A549 (cell line): ENCODE measurements at regions not wholly inside any gene's neighbourhood (a gene's known extent, or its start where the extent isn't known, plus 50 kb on each side); places are given as distances from the start of the nearest gene placed in this dataset.

Experiments used
- ATAC-seq, 2 experiments: fragments of 200-7000 bp in 1 of 2; fragments of >200 bp in 1 of 2; cut with Nextera tagmentation in 1 of 2; cut with Tn5 transposase in 1 of 2; 3 replicates each; pipeline versions ENCODE4 v1.8.0 to v1.9.1; 2018 to 2020; ENCODE audit warnings: mild to moderate bottlenecking in 1 of 2, moderate library complexity in 1 of 2
- CTCF ChIA-PET: fragments of 300-600 bp; sonication (Branson Sonifier 250); formaldehyde crosslinking; extraction: SDS; loops from one replicate; lab custom pipeline; 2021; ENCODE audit warnings: antibody characterized with exemption, inconsistent platforms; lab: Yijun Ruan, JAX
- POLR2A ChIA-PET: fragments of 350-600 bp; formaldehyde crosslinking; extraction: SDS; loops from one replicate; lab custom pipeline; 2021; ENCODE audit warnings: antibody characterized with exemption, inconsistent platforms; lab: Yijun Ruan, JAX
- DNase-seq, 2 experiments: peaks; one replicate each; pipeline versions ENCODE4 v3.0.0 to v3.0.0-alpha.2; 2011 to 2016; ENCODE audit warnings: low read depth in 1 of 2, low spot score in 1 of 2
- FAIRE-seq: peaks from 2 replicates; lab custom pipeline; 2011; peaks lifted over from hg19 to GRCh38; lab: Jason Lieb, UNC
- H3K27ac ChIP-seq, 2 experiments: fragments of >200 bp; sonication (Bioruptor Twin); formaldehyde crosslinking; 3 replicates each; pipeline ENCODE4 v1.5.1; 2016 to 2017
- H3K4me1 ChIP-seq: fragments of >200 bp; sonication (Bioruptor Twin); formaldehyde crosslinking; 3 replicates; pipeline ENCODE4 v1.6.1; 2016
- H3K4me2 ChIP-seq: fragments of >200 bp; sonication (Bioruptor Twin); formaldehyde crosslinking; 3 replicates; pipeline ENCODE4 v1.6.1; 2016
- H3K4me3 ChIP-seq: fragments of >200 bp; sonication (Bioruptor Twin); formaldehyde crosslinking; 3 replicates; pipeline ENCODE4 v1.5.1; 2016
- H3K9me3 ChIP-seq: fragments of >200 bp; sonication (Bioruptor Twin); formaldehyde crosslinking; 3 replicates; pipeline ENCODE4 v1.6.1; 2016
- BCL3 ChIP-seq: fragments of >200 bp; sonication (Bioruptor Twin); formaldehyde crosslinking; IDR thresholded peaks from 3 replicates; pipeline ENCODE4 v1.6.1; 2016
- CHD4 ChIP-seq: fragments of 200-600 bp; sonication (generic); IDR thresholded peaks from 2 replicates; pipeline ENCODE4 v1.6.1; 2016; ENCODE audit warnings: antibody characterized with exemption, mild to moderate bottlenecking, borderline replicate concordance
- CTCF ChIP-seq: fragments of >200 bp; sonication (Bioruptor Twin); formaldehyde crosslinking; IDR thresholded peaks from 3 replicates; pipeline ENCODE4 v1.5.1; 2016
- E2F6 ChIP-seq: IDR thresholded peaks from 2 replicates; pipeline ENCODE4 v1.6.1; 2012; ENCODE audit warnings: low read depth, borderline replicate concordance
- EHF ChIP-seq: fragments of 250-450 bp; sonication (Bioruptor Pico); IDR thresholded peaks from 2 replicates; pipeline ENCODE4 v1.5.0; 2020; ENCODE audit warnings: mild to moderate bottlenecking
- EP300 ChIP-seq, 2 experiments: fragments of >200 bp; sonication (Bioruptor Twin); formaldehyde crosslinking; IDR thresholded peaks; 2 replicates in 1 of 2; 3 replicates in 1 of 2; pipeline ENCODE4 v1.6.1; 2016 to 2017
- FOSL2 ChIP-seq, 2 experiments: fragments of 450-650 bp in 1 of 2; fragments of >200 bp in 1 of 2; sonication (Bioruptor Twin) in 1 of 2; formaldehyde crosslinking; IDR thresholded peaks; 2 replicates each; pipeline versions ENCODE4 v1.5.0 to v1.6.1; 2016 to 2020; ENCODE audit warnings: mild to moderate bottlenecking in 1 of 2, moderate library complexity in 1 of 2
- HDAC2 ChIP-seq: fragments of 200-600 bp; sonication (generic); IDR thresholded peaks from 2 replicates; pipeline ENCODE4 v1.6.1; 2016
- HEYL ChIP-seq: fragments of 250-450 bp; sonication (Bioruptor Pico); IDR thresholded peaks from 2 replicates; pipeline ENCODE4 v1.8.0; 2021; ENCODE audit warnings: mild to moderate bottlenecking, moderate library complexity
- HOXA7 ChIP-seq: fragments of 250-450 bp; sonication (Bioruptor Pico); IDR thresholded peaks from 2 replicates; pipeline ENCODE4 v1.5.0; 2020; ENCODE audit warnings: mild to moderate bottlenecking, moderate library complexity
- HOXB5 ChIP-seq: fragments of 250-450 bp; sonication (Bioruptor Pico); IDR thresholded peaks from 2 replicates; pipeline ENCODE4 v1.5.0; 2020; ENCODE audit warnings: mild to moderate bottlenecking, moderate library complexity
- KDM1A ChIP-seq: fragments of 200-600 bp; sonication (generic); IDR thresholded peaks from 2 replicates; pipeline ENCODE4 v1.6.1; 2016; ENCODE audit warnings: low read depth, mild to moderate bottlenecking
- MAFK ChIP-seq: fragments of 450-650 bp; IDR thresholded peaks from 2 replicates; pipeline ENCODE4 v1.6.1; 2014; ENCODE audit not compliant: partially characterized antibody
- MAZ ChIP-seq: fragments of 150-350 bp; IDR thresholded peaks from 2 replicates; pipeline ENCODE4 v1.6.1; 2014; ENCODE audit warnings: antibody characterized with exemption, low read depth, low read length, borderline replicate concordance
- MYC ChIP-seq: IDR thresholded peaks from 2 replicates; pipeline ENCODE4 v1.6.1; 2012; ENCODE audit warnings: mild to moderate bottlenecking, inconsistent platforms, low read length, improper control_type of control experiment, borderline replicate concordance
- NR3C1 ChIP-seq: fragments of >200 bp; sonication (Bioruptor Twin); formaldehyde crosslinking; IDR thresholded peaks from 3 replicates; pipeline ENCODE4 v1.6.1; 2017
- RCOR1 ChIP-seq: fragments of 150-350 bp; IDR thresholded peaks from 2 replicates; pipeline ENCODE4 v1.6.1; 2014; ENCODE audit warnings: antibody characterized with exemption, low read length, low read depth
- REST ChIP-seq: fragments of 200-600 bp; sonication (generic); IDR thresholded peaks from 2 replicates; pipeline ENCODE4 v1.6.1; 2016; ENCODE audit warnings: antibody characterized with exemption, mild to moderate bottlenecking, moderate library complexity
- TP53 ChIP-seq: fragments of 250-450 bp; sonication (Bioruptor Pico); IDR thresholded peaks from 2 replicates; pipeline ENCODE4 v1.5.0; 2021; ENCODE audit warnings: mild to moderate bottlenecking, moderate library complexity
- USF2 ChIP-seq: fragments of 450-650 bp; IDR thresholded peaks from 2 replicates; pipeline ENCODE4 v1.6.1; 2014; ENCODE audit warnings: antibody characterized with exemption
- ZC3H11A ChIP-seq: fragments of 450-650 bp; IDR thresholded peaks from 2 replicates; pipeline ENCODE4 v1.6.1; 2014; ENCODE audit warnings: antibody characterized with exemption, mild to moderate bottlenecking
- ZNF302 ChIP-seq: fragments of 250-450 bp; sonication (Bioruptor Pico); IDR thresholded peaks from 2 replicates; pipeline ENCODE4 v1.9.0; 2021; ENCODE audit warnings: inconsistent platforms, mild to moderate bottlenecking, moderate library complexity
- WGBS: methylation state at CpG from one replicate; pipeline ENCODE4 v1.1.6; 2017; ENCODE audit errors: missing lambda C conversion rate; 5-methylcytosine and 5-hydroxymethylcytosine counted together

- ATAC-seq: peak; percentile 43 to 75; a peak in 5 of 6 replicates
- no peak for DNase-seq
- 0 out of 3 replicates have a peak, but pooled peaks cover 2% of the 10 kb centered on the region for H3K9me3 ChIP-seq
- no peak overlapping the region for H3K4me3 ChIP-seq
- POLR2A ChIA-PET: no interaction called here
- H3K4me1 ChIP-seq: peaks cover 21% of the 10 kb centered on the region
- FAIRE-seq: no peak
- 38% methylated on average over 6 of the region's 6 CpGs for WGBS
- no peak for TF ChIP-seq MAZ
- no peak for TF ChIP-seq HOXB5 (CRISPR knock-in tag)
- no peak for TF ChIP-seq FOSL2 (IDR thresholded peaks at IDR 0.05)
- TF ChIP-seq FOSL2 (CRISPR knock-in tag; IDR thresholded peaks at IDR 0.05): no peak
- TF ChIP-seq MYC: no peak
- TF ChIP-seq TP53: no peak
- TF ChIP-seq EHF (CRISPR knock-in tag): no peak
- no peak for TF ChIP-seq KDM1A
- no peak for TF ChIP-seq CHD4
- no peak for TF ChIP-seq NR3C1
- TF ChIP-seq HDAC2: no peak
- TF ChIP-seq HEYL: no peak
- no peak for TF ChIP-seq USF2
- TF ChIP-seq ZC3H11A: no peak
- TF ChIP-seq EP300 (IDR thresholded peaks at IDR 0.05): no peak
- TF ChIP-seq E2F6: no peak
- TF ChIP-seq, all 56 proteins: peak for 0
- Histone ChIP-seq H3K27ac (peak overlapping the region in 1 of 2 experiments; percentile 58; a peak in 3 of 6 replicates), H3K4me2 (peak overlapping the region; percentile 27)
- CTCF ChIA-PET: no interaction called here
These were observed 124.4 kb upstream of the MSX2 start for GRCh38 chr5:174599992-174600391.

- peak; percentile 36 for FAIRE-seq
- no peak overlapping the region for H3K4me3 ChIP-seq
- no peak for TF ChIP-seq HOXA7 (CRISPR knock-in tag)
- no peak for TF ChIP-seq FOSL2 (IDR thresholded peaks at IDR 0.05)
- peak; percentile 64 for TF ChIP-seq FOSL2 (CRISPR knock-in tag; IDR thresholded peaks at IDR 0.05)
- TF ChIP-seq, all 56 proteins: peak for 1
- Histone ChIP-seq H3K27ac (peak overlapping the region in 1 of 2 experiments; percentile 39; a peak in 2 of 6 replicates), H3K9me3 (0 out of 3 replicates have a peak, but pooled peaks cover 2% of the 10 kb centered on the region), H3K4me2 (peak overlapping the region; percentile 32; the same call in 2 of the 3 replicates), H3K4me1 (peaks cover 14% of the 10 kb centered on the region; the same call in 2 of the 3 replicates)
- ChIA-PET POLR2A (no interaction called here), CTCF (interaction anchor here (0.7 kb wide), 1 partner anchor 27 kb away, joined by 3 read pairs; no protein-coding TSS in a partner anchor)
- peak; percentile 61 to 73; a peak in 3 of 6 replicates for ATAC-seq
- DNase-seq: peak in 1 of 2 experiments; percentile 67
- WGBS: 87% methylated on average over 1 of the region's 1 CpG
These were observed 122.4 kb upstream of the MSX2 start for GRCh38 chr5:174601946-174602345.

- whole genome bisulfite sequencing: 83% methylated on average over 3 of the region's 3 CpGs
- Histone ChIP-seq H3K4me2 (no peak overlapping the region), H3K9me3 (0 out of 3 replicates have a peak, but pooled peaks cover 2% of the 10 kb centered on the region), H3K4me1 (peaks cover 14% of the 10 kb centered on the region; the same call in 2 of the 3 replicates), H3K27ac (0 out of 6 replicates have a peak overlapping the region, but pooled peaks of 1 of the 2 experiments have one; percentile 10), H3K4me3 (no peak overlapping the region)
- FAIRE-seq (no peak), DNase-seq (no peak), ATAC-seq (no peak)
- ChIA-PET CTCF (interaction anchor here (0.7 kb wide), 1 partner anchor 72 kb away, joined by 3 read pairs; no protein-coding TSS in a partner anchor), POLR2A (no interaction called here)
- TF ChIP-seq CTCF: no peak
- no peak for TF ChIP-seq REST
- TF ChIP-seq MYC: no peak
- TF ChIP-seq ZNF302 (CRISPR knock-in tag): no peak
- TF ChIP-seq RCOR1: no peak
- no peak for TF ChIP-seq BCL3
- no peak for TF ChIP-seq MAFK
These were observed 118.2 kb upstream of the MSX2 start for GRCh38 chr5:174606153-174606552.
